GM12878 (cell line): ENCODE measurements at regions not wholly inside any gene's neighbourhood (a gene's known extent, or its start where the extent isn't known, plus 50 kb on each side); places are given as distances from the start of the nearest gene placed in this dataset.

Experiments
- ATAC-seq: fragments of 200-7000 bp; cut with Tn5 transposase; 3 replicates; pipeline ENCODE4 v1.9.1; 2020; ENCODE audit warnings: mild to moderate bottlenecking, moderate library complexity
- BruUV-seq: library from RNA; stranded (reverse); fragments of 400-500 nt; replicated peaks from 2 replicates; lab custom pipeline; 2021; lab: Mats Ljungman, UMichigan
- CTCF ChIA-PET: fragments of 300-600 bp; sonication (Branson Sonifier 250); formaldehyde crosslinking; extraction: SDS; loops from one replicate; lab custom pipeline; 2021; ENCODE audit warnings: inconsistent platforms; lab: Yijun Ruan, JAX
- POLR2A ChIA-PET: fragments of 350-600 bp; formaldehyde crosslinking; extraction: SDS; loops from one replicate; lab custom pipeline; 2021; ENCODE audit warnings: inconsistent platforms; lab: Charles Lee
- RAD21 ChIA-PET: fragments of 300-600 bp; sonication (Branson Sonifier 250); formaldehyde crosslinking; loops from one replicate; lab custom pipeline; 2023; ENCODE audit warnings: antibody characterized with exemption; ENCODE audit not compliant: unreplicated experiment; lab: Charles Lee
- SMC1A ChIA-PET: fragments of 300-600 bp; sonication (Branson Sonifier 250); formaldehyde crosslinking; loops from one replicate; lab custom pipeline; 2023; ENCODE audit not compliant: unreplicated experiment, uncharacterized antibody; lab: Charles Lee
- DNase-seq: peaks from one replicate; pipeline ENCODE4 v3.0.0-alpha.2; 2011; ENCODE audit warnings: low read depth, low spot score
- FAIRE-seq: peaks from 3 replicates; lab custom pipeline; 2011; peaks lifted over from hg19 to GRCh38; lab: Jason Lieb, UNC
- H2AFZ ChIP-seq: 2 replicates; pipeline ENCODE4 v1.6.0; 2011; ENCODE audit warnings: low read depth, low read length, control low read depth; ENCODE audit not compliant: control insufficient read depth
- H3K27ac ChIP-seq: 2 replicates; pipeline ENCODE4 v1.5.1; 2011; ENCODE audit warnings: control low read depth; ENCODE audit not compliant: control insufficient read depth, insufficient read depth
- H3K27me3 ChIP-seq, 2 experiments: replicated peaks in 1 of 2; 2 replicates each; pipeline versions ENCODE4 v1.6.0 to v1.6.1; 2011; ENCODE audit warnings: low read length in 1 of 2; ENCODE audit not compliant: control insufficient read depth in 2 of 2, insufficient read depth in 2 of 2
- H3K36me3 ChIP-seq, 2 experiments: 2 replicates each; pipeline ENCODE4 v1.5.1; 2011; ENCODE audit warnings: low read length in 1 of 2; ENCODE audit not compliant: control insufficient read depth in 2 of 2, insufficient read depth in 2 of 2
- H3K4me1 ChIP-seq: 2 replicates; pipeline ENCODE4 v1.6.1; 2011; ENCODE audit warnings: mild to moderate bottlenecking, low read length, moderate library complexity, mixed read lengths; ENCODE audit not compliant: control insufficient read depth, insufficient read depth
- H3K4me2 ChIP-seq: 2 replicates; pipeline ENCODE4 v1.6.0; 2011; ENCODE audit warnings: control low read depth; ENCODE audit not compliant: control insufficient read depth, insufficient read depth
- H3K4me3 ChIP-seq: fragments of 200-600 bp; sonication (generic); 2 replicates; pipeline ENCODE4 v1.5.1; 2016
- H3K79me2 ChIP-seq: 2 replicates; pipeline ENCODE4 v1.6.0; 2011; ENCODE audit warnings: low read length; ENCODE audit not compliant: control insufficient read depth, insufficient read depth
- H3K9ac ChIP-seq: 2 replicates; pipeline ENCODE4 v1.8.0; 2011; ENCODE audit warnings: low read length, control low read depth, mixed read lengths; ENCODE audit not compliant: control insufficient read depth, insufficient read depth
- H3K9me3 ChIP-seq: replicated peaks from 3 replicates; pipeline ENCODE4 v1.5.1; 2011; ENCODE audit warnings: mild to moderate bottlenecking, low read length; ENCODE audit not compliant: control insufficient read depth, insufficient read depth
- H4K20me1 ChIP-seq: 2 replicates; pipeline ENCODE4 v1.6.0; 2011; ENCODE audit not compliant: control insufficient read depth, insufficient read depth
- EZH2 ChIP-seq: IDR thresholded peaks from 2 replicates; pipeline ENCODE4 v1.6.1; 2012; ENCODE audit warnings: low read depth, mild to moderate bottlenecking, control low read depth, inconsistent platforms, low read length, borderline replicate concordance; ENCODE audit not compliant: control insufficient read depth
- HDAC6 ChIP-seq: fragments of 200-600 bp; sonication (generic); IDR thresholded peaks from one replicate; pipeline ENCODE4 v1.8.0; 2017; ENCODE audit warnings: antibody characterized with exemption; ENCODE audit not compliant: unreplicated experiment
- JUND ChIP-seq: IDR thresholded peaks from 2 replicates; pipeline ENCODE4 v1.6.1; 2012; ENCODE audit warnings: low read depth, mild to moderate bottlenecking, low read length, improper control_type of control experiment, moderate library complexity
- MTA2 ChIP-seq: fragments of 450-650 bp; IDR thresholded peaks from 2 replicates; pipeline ENCODE4 v1.6.1; 2016; ENCODE audit warnings: low read depth, mild to moderate bottlenecking, moderate library complexity
- NBN ChIP-seq: fragments of 450-650 bp; IDR thresholded peaks from 2 replicates; pipeline ENCODE4 v1.6.1; 2016
- NR2C1 ChIP-seq: fragments of 450-650 bp; IDR thresholded peaks from 2 replicates; pipeline ENCODE4 v1.6.1; 2017; ENCODE audit warnings: antibody characterized with exemption, mild to moderate bottlenecking, moderate library complexity
- POU2F2 ChIP-seq: IDR thresholded peaks from 3 replicates; pipeline ENCODE4 v1.6.1; 2011; ENCODE audit warnings: low read depth, mild to moderate bottlenecking, low read length, borderline replicate concordance
- RFX5 ChIP-seq: IDR thresholded peaks from 2 replicates; pipeline ENCODE4 v1.6.1; 2011; ENCODE audit warnings: low read depth, low read length, improper control_type of control experiment
- SREBF2 ChIP-seq: IDR thresholded peaks from 2 replicates; pipeline ENCODE4 v1.6.1; 2012; ENCODE audit warnings: mild to moderate bottlenecking, low read length
- SUPT20H ChIP-seq: IDR thresholded peaks from 2 replicates; pipeline ENCODE4 v1.6.1; 2011; ENCODE audit warnings: low read depth, mild to moderate bottlenecking, low read length, moderate library complexity, borderline replicate concordance; ENCODE audit not compliant: control insufficient read depth
- whole genome bisulfite sequencing: methylation state at CpG from one replicate; pipeline ENCODE4 v1.1.6; 2016; ENCODE audit warnings: low lambda C conversion rate; ENCODE audit not compliant: insufficient replicate concordance, insufficient coverage; ENCODE audit errors: missing lambda C conversion rate; 5-methylcytosine and 5-hydroxymethylcytosine counted together
- in situ Hi-C: fragments of 300-500 bp; cut with MboI; formaldehyde crosslinking; loops from 9 replicates; pipeline ENCODE4 v1.14.3; 2018; ENCODE audit warnings: mixed read lengths
- intact Hi-C: fragments of 100-400 bp; cut with micrococcal nuclease; formaldehyde crosslinking; loops from one replicate; pipeline ENCODE4 v1.14.2; 2022; ENCODE audit not compliant: unreplicated experiment
- TF ChIP-seq, protein P1 (sequence below): IDR thresholded peaks from 2 replicates; pipeline ENCODE4 v1.6.1; 2012; ENCODE audit warnings: low read depth, low read length, improper control_type of control experiment
- TF ChIP-seq, protein P2 (sequence below): IDR thresholded peaks from 2 replicates; pipeline ENCODE4 v1.6.1; 2011; ENCODE audit warnings: low read depth, mild to moderate bottlenecking, low read length, moderate library complexity, borderline replicate concordance; ENCODE audit errors: extremely low read depth
- TF ChIP-seq, protein P3 (sequence below): fragments of 450-650 bp; IDR thresholded peaks from 2 replicates; pipeline ENCODE4 v1.6.1; 2017; ENCODE audit warnings: low read depth, mild to moderate bottlenecking, moderate library complexity
- TF ChIP-seq, protein P4 (sequence below): fragments of 450-650 bp; IDR thresholded peaks from 2 replicates; pipeline ENCODE4 v1.6.1; 2017; ENCODE audit warnings: mild to moderate bottlenecking, moderate library complexity

DNA sequence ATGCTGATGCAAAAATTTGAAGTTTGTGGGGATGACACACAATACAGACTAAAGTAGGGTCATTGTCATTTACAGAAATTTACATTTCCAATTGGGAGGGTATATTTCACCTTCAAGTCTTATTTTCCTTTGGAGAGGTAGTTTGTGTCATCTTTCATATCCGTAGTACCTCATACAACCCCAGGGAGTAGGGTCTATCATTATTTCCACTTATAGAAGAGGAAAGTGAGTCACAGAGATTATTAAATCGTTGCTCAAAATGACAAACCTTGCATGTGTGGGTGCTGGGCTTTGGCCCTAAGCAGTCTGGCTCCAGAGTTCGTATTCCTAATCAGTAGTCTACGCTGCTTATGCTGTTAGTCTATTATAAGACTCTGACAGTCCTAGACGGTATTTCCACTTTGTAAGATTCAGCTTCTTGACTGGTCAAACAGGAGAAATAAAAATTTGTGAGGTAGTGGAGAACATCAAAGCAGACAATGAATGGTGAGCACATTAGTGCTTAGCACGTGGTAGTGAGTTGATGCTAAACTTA lies 516.5 kb downstream of the PCDH7 start:
- FAIRE-seq (no peak), DNase-seq (no peak), ATAC-seq (no peak)
- Histone ChIP-seq H4K20me1 (no peaks in the 10 kb centered on the region), H3K4me2 (no peak overlapping the region), H3K4me1 (no peaks in the 10 kb centered on the region), H3K27me3 (no peaks in the 10 kb centered on the region), H3K36me3 (no peaks in the 10 kb centered on the region), H3K27ac (no peak overlapping the region), H3K4me3 (no peak overlapping the region), H3K9me3 (no peaks in the 10 kb centered on the region; the same call in 1 of the 3 replicates), H2AFZ (no peak overlapping the region), H3K79me2 (no peaks in the 10 kb centered on the region), H3K9ac (no peak overlapping the region)
- 44% methylated on average over 6 of the region's 6 CpGs for WGBS
- RAD21 ChIA-PET = no interaction called here
- intact Hi-C loops (no loop called here), in situ Hi-C loops (no loop called here)
- TF ChIP-seq SUPT20H = no peak
- TF ChIP-seq NR2C1 = no peak
- TF ChIP-seq, protein P1, sequence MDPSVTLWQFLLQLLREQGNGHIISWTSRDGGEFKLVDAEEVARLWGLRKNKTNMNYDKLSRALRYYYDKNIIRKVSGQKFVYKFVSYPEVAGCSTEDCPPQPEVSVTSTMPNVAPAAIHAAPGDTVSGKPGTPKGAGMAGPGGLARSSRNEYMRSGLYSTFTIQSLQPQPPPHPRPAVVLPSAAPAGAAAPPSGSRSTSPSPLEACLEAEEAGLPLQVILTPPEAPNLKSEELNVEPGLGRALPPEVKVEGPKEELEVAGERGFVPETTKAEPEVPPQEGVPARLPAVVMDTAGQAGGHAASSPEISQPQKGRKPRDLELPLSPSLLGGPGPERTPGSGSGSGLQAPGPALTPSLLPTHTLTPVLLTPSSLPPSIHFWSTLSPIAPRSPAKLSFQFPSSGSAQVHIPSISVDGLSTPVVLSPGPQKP = no peak
- TF ChIP-seq POU2F2 = no peak
- TF ChIP-seq SREBF2 = no peak
- no peak for TF ChIP-seq RFX5
- TF ChIP-seq, protein P2, sequence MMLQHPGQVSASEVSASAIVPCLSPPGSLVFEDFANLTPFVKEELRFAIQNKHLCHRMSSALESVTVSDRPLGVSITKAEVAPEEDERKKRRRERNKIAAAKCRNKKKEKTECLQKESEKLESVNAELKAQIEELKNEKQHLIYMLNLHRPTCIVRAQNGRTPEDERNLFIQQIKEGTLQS = no peak
- TF ChIP-seq MTA2 = no peak
- TF ChIP-seq EZH2 = no peak
- TF ChIP-seq HDAC6 = no peak
- no peak for TF ChIP-seq NBN
- TF ChIP-seq, protein P3, sequence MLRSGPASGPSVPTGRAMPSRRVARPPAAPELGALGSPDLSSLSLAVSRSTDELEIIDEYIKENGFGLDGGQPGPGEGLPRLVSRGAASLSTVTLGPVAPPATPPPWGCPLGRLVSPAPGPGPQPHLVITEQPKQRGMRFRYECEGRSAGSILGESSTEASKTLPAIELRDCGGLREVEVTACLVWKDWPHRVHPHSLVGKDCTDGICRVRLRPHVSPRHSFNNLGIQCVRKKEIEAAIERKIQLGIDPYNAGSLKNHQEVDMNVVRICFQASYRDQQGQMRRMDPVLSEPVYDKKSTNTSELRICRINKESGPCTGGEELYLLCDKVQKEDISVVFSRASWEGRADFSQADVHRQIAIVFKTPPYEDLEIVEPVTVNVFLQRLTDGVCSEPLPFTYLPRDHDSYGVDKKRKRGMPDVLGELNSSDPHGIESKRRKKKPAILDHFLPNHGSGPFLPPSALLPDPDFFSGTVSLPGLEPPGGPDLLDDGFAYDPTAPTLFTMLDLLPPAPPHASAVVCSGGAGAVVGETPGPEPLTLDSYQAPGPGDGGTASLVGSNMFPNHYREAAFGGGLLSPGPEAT = no peak
- TF ChIP-seq, protein P4, sequence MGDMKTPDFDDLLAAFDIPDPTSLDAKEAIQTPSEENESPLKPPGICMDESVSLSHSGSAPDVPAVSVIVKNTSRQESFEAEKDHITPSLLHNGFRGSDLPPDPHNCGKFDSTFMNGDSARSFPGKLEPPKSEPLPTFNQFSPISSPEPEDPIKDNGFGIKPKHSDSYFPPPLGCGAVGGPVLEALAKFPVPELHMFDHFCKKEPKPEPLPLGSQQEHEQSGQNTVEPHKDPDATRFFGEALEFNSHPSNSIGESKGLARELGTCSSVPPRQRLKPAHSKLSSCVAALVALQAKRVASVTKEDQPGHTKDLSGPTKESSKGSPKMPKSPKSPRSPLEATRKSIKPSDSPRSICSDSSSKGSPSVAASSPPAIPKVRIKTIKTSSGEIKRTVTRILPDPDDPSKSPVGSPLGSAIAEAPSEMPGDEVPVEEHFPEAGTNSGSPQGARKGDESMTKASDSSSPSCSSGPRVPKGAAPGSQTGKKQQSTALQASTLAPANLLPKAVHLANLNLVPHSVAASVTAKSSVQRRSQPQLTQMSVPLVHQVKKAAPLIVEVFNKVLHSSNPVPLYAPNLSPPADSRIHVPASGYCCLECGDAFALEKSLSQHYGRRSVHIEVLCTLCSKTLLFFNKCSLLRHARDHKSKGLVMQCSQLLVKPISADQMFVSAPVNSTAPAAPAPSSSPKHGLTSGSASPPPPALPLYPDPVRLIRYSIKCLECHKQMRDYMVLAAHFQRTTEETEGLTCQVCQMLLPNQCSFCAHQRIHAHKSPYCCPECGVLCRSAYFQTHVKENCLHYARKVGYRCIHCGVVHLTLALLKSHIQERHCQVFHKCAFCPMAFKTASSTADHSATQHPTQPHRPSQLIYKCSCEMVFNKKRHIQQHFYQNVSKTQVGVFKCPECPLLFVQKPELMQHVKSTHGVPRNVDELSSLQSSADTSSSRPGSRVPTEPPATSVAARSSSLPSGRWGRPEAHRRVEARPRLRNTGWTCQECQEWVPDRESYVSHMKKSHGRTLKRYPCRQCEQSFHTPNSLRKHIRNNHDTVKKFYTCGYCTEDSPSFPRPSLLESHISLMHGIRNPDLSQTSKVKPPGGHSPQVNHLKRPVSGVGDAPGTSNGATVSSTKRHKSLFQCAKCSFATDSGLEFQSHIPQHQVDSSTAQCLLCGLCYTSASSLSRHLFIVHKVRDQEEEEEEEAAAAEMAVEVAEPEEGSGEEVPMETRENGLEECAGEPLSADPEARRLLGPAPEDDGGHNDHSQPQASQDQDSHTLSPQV = no peak
- TF ChIP-seq JUND = no peak
- POLR2A ChIA-PET = no interaction called here
- SMC1A ChIA-PET = no interaction called here
- CTCF ChIA-PET = no interaction called here
- BruUV-seq = no TSS peak
